ENCODE measurements at regions not wholly inside any gene's neighbourhood (a gene's known extent, or its start where the extent isn't known, plus 50 kb on each side); places are given as distances from the start of the nearest gene placed in this dataset.
"Not testable (repeated sequence)": the region's sequence is repeated elsewhere in the genome, so short reads cannot be mapped to it uniquely, and the experiment has no call there.

DNA sequence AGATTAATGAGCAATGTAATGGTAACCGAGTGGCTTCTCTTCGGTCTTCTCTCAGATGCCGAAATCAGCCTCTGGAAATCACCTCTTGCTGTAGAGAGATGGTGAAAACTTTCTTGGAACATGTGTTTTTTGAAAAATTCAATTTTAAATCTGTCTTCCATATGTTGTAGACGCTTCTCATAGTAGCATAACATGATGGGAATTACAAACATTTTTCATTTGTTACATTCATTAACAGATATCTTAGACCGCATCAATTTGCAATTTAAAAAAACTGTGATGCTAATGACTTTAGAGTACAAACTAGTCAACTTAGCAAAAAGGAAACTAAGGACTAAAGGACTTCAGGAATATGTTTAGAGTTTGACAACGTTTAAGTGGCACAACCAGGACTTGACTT is 275.2 kb downstream of the ASXL3 start:
- no peak for DNase-seq

DNA sequence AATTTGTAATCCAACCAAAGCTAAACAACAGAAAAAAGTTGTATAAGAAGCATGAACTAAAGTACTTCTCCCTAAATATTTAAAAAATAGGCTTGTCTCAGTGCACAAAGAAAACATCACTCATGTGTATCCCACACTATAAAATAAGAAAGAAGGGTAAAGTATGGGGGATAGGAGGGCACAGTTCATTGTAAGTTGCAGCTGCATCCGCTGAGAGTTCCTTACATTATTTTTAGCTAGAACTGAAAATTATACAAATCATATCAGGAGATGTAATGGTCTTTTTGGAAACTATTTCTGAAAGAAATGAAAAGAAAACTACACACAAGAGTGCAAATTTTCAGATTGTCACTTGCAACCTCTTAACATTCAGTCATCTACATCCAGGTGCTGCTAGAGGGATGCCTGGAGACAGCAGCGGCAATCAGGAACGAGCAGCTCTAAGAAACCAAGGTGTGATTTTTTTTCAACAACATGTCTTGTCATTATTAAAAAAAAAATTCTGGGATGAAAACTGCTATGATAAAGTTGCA is 273.6 kb downstream of the ASXL3 start:
- DNase-seq = no peak

DNA sequence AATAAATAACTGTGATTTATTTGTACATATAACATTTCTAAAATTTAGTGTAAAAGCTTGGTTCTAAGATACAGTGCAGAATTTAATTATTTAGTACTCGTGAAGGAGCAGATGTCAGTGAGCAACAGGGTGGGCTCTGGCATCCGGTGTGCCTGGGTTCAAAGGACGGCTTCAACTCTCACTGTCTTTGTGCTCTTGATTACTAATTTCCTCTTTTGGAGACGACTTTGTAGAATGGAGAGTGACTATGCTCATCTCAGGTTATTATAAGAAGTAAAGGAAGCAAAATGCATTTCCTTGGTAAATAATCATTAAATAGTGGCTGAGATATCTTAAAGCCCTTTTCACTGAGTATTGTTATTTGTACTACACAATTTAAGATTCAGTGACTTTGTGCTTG is 271.7 kb downstream of the ASXL3 start:
- no peak for DNase-seq

DNA sequence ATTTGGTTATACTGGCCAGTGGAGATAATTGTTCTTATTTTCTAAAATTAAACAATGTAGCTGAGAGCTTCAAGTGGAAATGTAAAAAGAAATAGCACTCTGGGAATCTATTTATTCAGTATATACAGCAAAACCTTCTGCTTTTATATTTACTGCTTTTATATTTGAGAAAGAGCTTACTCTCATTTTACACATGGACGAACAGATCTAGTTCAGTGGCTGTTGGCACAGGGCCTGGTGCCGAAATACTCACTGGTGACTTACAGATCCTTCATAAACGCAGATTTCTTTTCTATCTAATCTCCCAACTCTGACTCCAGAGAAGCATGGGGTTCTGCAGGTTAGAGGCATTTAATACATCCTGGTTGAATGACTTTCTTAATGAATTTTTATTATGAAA is 266.2 kb downstream of the ASXL3 start:
- no peak for DNase-seq

DNA sequence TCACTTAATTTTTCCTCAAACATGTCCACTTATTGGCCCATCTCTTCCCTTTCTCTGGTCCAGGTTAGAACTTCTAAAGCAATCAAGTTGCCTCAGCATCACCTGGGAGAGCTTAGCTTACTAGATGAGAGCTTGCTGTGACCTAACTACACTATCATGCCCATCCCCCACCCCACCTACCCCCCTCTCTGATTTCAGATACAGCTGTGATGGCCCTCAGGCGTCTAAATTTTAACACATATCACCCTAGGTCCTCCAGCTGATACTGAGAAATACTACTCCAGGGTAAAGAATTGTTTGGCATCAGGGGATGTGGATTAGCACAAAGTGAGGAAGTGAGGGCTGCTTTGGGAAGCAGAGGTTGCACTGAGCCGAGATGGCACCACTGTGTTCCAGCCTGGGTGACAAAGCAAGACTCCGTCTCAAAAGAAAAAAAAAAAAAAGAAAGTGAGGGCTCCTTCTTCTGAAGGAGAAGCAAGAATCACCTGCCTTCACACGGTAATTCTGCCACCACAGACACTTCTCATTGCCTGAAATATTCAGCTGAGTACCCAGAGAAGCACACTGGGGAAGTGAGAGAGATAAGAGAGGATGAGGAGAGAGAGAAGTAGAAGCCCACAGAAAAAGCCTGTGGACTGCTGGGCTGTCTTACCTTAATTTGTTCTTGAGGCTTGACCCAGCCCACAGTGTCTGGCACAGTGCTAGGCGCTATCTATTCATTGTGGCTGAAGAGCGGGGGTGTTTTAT is 263.4 kb downstream of the ASXL3 start:
- no peak for DNase-seq

DNA sequence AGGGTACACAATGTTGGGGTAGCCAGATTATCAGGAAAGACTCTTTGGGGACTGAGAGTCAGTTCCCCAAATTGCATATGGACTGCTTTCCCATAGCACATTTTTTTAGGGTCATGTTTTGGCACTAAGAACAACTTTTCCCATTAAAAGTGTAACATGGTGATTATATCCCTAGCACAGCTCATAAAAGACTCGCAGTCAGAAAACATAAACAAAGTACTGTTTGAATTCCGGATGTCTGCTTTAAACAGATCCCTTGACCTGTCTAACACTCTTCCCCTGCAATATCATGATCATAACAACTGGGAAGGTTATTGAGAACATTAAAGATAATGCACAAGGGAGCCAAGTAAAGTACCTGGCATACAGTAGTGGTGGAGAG is 262.2 kb downstream of the ASXL3 start:
- DNase-seq = no peak

DNA sequence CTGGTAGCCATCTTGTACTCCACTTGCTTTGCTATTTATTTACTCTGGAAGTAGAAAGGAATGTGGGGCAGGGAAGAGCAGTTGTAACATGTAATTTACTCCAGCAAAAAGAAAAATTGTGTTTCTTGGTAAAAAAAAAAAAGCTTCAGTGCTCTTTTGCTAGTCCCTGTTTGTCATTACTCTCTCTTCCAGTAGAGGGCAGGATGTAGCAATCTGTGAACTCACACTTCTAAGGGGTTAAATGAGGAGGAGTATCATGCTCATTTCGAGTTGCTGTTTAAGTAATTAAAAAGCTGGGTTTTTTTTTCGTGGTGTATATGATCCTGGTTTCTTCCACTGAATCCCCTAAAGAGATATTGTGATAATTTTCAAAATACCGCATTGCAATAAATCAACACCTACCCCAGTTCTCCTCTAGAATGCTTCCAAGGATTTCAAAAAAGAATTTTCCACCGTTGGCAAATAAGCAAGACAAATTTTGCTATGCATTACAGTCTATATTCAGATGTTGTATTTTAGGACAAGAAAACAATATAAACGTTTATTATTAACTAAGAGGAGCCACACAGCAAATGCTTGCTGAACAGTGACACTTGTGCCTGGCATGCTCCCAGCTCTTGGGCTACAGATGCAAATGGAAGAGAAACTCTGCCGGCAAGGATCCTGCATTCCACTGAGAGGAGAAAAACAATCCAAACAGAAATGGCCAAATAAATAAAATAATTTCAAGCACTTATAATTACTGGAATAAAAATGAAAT is 261.6 kb downstream of the ASXL3 start:
- peak; percentile 70 for DNase-seq

DNA sequence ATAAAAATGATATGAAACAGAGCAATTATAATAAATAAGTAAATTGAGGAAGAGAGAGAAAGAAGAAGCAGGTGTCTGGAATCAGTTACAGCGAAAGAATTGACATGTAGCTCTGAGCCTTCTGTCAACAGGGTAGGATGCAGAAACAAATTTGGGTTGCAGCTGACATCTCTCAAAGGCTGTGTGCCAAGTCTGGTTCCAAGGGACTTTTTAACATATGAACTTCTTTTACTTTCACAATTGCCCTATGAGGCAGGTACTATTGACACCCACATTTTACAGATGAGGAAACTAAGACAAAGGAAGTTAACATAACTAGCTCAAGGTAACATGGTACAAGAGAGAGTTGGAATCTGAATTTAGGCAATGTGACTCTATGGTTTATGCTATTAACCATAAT is 260.0 kb downstream of the ASXL3 start:
- no peak for DNase-seq

DNA sequence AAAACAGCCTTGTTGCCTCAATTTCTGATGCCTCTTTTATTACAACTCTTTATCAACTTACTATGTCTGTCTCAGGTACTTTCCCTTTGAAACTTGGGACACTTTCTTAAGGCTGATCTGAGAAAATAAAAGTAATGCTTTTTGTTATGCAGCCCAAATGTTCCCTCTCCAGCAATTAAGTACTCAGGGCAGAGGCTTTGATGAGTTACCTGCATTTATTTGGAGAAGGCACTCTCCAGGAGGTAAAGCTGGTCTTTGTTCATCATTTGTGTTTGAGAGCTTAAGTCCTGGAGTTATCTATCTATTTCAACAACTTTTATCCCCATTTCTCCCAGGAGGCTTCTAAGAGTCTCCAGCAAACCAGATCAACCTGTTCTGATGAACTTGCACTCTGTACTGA is 259.2 kb downstream of the ASXL3 start:
- no peak for DNase-seq

DNA sequence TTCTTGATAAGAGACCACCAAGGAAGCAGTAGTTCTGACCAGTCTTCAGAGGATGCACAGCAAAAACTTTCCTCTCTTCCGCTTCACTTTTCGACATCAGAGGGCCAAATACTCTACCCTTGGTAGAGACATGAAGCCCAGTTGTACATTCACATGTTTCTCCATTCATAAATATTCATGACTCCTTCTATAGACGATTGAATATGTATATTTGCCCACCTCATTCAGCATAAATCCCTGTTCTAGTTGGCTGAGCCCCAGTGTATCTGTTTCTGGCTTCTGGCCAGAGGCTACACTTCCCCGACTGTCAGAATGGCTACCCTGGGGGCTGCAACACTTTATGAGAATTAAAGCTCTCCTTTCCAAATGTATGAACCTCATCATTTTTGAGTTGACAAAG is 258.5 kb downstream of the ASXL3 start:
- DNase-seq = no peak

DNA sequence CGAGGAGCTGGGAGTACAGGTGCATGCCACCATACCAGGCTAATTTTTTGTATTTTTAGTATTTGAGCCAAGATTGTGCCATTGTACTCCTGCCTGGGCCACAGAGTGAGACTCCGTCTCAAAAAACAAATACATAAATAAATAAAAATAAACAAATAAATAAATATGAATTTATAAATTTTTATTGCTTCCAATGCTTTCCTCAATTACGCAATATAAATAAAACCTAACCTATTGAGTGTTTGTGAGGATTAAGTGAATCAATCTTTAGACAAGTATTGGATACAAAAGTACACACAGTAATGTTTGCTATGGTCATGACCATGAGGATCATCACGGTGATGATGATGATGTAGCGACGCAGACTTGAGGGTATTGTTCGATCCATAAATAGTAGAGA is 257.4 kb downstream of the ASXL3 start:
- DNase-seq = no peak

DNA sequence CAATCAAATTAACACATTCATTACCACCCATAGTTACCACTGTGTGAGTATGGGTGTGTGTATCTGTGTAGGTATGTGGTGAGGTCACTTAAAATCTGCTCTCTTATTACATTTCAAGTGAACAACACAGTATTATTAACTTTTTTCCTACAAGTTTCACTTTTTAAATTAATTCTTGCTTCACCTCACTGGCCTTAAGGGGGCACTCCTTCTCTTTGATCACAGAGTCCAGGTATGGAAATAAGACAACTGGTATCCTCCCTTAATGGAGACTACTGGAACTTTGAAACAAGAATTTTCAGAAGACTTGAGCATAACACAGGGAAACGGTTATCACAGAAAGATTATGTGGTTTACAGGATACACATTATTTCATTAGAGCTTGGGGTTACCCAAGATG is 255.8 kb downstream of the ASXL3 start:
- no peak for DNase-seq

DNA sequence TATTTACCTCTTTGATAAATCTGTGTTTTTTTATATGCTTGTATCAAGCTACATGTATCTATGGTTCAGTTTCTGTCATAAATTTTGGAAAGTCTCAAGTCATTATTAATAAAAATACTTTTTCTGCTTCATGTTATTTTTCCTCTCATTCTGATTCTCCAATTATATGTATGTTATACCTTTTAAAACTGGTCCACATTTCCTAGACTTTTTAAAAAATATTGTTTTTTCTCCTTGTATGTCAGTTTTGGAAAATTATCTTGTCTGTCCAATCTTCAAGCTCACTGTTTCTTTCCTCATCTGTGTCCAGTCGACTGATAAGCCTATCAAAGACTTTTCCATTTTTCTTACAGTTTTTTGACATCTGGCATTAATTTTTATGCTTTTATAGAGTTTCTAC is 253.4 kb downstream of the ASXL3 start:
- no peak for DNase-seq

DNA sequence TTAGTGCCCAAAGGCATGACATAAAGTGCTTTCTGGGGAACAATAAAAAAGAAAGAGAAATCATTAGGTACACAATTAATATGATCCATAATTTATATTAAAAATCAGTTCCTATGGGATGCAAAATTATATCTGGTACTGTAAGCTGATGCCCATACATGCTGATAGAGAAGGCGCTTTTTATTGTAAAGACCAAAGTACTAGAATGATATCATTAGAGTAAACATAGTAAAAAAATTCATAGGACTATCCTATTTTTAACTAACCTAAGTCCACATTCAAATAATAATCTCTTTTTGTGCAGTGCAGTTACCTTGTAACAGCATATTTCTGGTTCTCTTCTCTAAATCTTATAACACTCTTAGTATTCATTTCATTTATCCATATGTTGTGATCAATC is 252.2 kb downstream of the ASXL3 start:
- DNase-seq = no peak

DNA sequence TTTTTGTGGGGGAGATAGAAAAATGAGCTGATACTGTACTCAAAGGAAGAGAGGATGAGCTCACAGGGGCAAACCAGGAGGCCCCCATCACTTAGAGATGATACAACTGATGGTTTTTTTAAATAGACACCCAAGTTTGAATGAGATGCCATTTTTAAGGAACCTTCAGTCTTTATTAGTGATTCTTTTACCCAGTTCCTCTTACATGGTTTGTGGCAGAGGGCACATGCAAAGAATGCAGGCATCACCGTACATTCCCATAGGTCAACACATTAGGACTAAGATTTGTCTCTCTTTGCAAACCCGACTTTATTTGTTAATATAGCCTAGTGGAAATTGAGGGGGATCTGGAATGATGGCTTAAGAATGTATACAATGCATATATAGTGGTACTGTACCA is 250.9 kb downstream of the ASXL3 start:
- no peak for DNase-seq

DNA sequence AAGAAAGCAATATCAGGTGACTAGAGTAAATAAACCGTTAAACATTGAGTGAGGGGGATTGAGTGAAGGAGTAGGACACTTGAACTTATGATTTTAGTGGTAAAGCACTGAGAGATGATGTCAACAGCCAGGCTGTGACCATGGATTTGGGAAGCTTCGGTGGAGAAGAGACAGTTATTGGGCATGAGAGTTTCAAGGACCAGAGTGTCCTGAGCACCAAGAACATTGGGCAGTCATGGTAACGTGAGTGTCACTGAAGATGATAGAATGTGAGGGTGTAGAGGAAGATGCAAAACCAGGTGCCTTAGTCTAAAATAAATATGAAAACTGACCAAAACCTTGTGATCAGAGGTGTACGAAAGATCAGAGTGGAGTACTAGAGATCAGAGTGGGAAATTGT is 248.1 kb downstream of the ASXL3 start:
- DNase-seq = no peak

DNA sequence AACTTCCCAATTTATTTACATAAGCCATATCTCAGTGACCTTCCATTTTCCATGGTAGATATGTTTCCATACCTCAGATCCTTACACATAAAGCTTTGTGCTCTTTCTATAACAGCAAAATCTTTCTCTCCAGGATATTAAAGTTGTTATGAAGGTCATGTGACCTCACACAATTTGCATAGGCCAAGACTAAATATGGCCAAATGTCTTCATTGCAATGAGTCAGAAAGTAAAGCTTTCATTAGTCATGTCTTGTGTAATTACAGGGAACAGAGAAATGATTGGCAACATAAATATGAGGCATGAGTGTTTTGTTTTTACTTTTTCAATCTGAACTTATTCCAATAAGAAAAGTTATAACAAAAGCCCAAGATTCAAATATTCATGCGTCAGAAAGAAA is 243.5 kb downstream of the ASXL3 start:
- peak; percentile 73 for DNase-seq

DNA sequence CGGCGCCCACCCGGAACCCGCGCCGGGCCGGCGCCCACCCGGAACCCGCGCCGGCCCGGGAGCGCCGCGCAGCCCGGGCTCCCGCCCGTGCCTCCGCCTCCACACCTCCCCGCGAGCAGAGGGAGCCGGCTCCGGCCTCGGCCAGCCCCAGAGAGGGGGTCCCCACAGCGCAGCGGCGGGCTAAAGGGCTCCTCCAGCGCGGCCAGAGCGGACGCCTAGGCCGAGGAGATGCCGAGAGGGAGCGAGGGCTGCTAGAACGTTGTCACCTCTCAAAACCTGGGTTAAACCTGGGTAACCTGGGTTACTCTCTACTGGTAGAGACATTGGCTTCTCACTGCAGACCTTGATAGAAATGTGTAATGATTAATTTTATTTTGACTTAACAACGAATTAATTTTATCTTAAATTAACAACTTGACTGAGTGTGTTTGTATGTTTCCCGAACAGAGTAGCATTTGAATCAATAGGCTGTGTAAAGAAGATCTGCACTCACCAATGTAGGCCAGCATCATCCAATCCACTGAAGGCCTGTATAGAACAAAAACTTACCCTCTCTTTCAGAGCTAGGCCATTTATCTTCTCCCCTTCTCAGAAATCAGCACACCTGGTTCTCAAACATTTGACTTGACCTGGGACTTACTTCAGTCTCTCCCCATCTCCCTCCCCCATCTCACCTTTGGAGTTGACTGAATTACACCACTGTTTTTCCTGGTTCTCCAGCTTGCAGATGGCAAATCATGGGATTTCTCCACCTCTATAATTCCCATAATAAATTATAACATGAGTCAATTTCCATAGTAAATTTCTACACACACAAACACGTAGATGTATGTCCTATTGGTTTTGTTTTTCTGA is 242.7 kb downstream of the ASXL3 start:
- no peak for DNase-seq

DNA sequence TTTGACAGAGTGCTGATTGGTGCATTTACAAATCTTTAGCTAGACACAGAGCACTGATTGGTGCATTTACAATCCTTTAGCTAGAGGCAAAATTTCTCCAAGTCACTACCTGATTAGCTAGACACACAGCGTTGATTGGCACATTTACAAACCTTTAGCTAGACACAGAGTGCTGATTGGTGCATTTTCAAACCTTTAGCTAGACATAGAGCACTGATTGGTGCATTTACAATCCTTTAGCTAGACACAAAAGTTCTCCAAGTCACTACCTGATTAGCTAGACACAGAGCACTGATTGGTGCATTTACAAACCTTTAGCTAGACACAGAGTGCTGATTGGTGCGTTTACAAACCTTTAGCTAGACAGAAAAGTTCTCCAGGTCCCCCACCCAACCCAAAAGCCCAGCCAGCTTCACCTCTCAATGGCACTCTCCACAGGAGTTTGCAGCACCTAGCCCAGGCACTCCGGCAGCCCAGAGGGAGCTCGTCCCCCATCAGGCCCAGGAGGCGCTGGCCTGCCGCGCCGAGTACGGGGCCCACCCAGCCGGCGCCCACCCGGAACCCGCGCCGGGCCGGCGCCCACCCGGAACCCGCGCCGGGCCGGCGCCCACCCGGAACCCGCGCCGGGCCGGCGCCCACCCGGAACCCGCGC is 241.8 kb downstream of the ASXL3 start:
- not testable (repeated sequence) for DNase-seq

DNA sequence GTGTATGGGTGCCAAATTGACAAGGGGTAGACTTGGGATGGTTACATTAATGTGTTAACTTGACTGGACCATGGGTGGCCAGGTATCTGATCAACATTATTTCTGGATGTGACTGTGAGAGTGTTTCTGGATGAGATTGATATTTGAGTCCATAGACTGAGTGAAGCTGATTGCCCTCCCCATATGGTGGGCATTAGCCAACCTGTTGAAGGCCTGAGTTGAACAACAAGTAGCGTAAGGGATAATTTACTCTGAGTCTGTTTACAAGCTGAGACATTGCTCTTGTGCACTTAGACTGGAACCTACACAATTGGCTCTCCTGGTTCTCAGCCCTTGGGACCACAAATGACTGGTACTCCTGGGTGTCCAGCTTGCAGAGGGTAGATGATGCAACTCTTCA is 240.1 kb downstream of the ASXL3 start:
- no peak for DNase-seq

DNA sequence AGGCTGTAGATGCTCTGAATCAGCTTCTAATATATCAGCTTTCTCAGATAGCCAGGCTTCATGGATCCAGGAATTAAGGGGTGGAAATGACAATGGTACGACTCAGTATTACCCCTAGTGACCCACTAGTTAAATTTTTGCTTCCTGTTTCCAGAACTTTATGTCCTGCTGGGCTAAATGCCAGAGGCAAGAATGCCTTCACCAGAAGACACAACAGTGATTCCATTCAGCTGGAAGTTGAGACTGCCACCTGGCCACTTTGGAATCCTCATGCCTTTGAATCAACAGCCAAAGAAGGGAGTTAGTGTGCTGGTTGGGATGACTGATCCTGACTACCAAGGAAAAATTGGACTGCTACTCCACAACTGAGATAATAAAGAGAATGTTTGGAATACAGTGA is 239.1 kb downstream of the ASXL3 start:
- peak; percentile 94 for DNase-seq

DNA sequence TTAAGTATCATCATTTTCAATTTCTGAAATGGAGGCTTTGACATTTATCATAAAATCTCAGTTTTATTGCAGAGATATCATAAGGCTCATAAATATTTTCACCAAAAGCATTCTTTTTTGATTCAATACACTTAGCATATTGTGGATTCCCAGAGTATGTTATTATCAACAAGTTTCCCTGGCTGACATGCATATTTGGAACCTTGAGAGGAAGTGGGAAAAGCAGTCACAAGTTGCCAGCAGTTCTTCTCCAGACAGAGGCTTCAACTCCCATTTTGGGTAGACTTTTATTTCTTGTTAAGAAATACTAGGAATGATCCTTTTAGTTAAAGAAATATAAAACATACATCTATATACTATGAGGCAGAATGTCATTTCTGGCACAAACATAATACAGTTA is 236.5 kb downstream of the ASXL3 start:
- no peak for DNase-seq

DNA sequence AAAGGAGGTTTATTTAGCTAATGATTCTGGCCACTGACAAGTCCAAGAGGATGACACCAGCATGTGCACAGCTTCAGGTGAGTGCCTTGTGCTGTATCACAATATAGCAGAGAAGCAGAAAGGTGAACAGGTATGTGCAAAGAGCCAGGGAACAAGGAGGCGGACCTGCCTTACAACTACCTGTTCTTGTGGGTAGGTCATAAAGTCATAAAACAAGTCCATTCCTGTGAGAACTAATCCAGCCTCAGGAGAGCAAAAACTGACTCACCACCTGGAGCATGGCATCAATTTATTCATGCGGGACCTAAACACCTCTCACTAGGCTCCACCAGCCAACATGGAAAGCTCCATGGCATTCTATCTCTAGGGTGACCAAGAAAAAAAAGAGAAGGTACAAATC is 234.2 kb downstream of the ASXL3 start:
- DNase-seq = no peak

All from fibroblast of upper back skin (primary cell).